ENCODE measurements at regions not wholly inside any gene's neighbourhood (a gene's known extent, or its start where the extent isn't known, plus 50 kb on each side); places are given as distances from the start of the nearest gene placed in this dataset.

DNA sequence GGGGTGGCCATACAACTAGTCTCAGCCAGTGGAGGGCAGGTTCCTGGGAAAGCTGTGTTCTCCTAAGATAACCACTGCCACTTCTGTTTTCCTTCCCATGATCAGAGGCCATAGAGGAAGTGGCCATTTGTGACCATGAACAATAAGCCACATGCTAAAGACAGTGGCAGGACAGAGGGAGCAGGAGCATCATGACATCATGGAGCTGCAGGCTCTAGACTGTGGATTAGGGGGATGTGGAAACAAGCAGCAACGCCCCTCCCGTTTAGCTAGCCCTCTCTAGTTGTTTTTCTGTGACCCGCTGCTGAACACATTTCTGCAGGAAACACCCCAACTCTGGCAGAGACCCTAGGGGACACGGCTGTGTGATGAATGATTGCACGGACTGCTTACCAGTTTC is 195.0 kb upstream of the NECTIN1 start:
- no peak for TF ChIP-seq CTCF (IDR thresholded peaks at IDR 0.05; ENCODE audit: low read depth, low read length, poor library complexity, severe bottlenecking)
- TF ChIP-seq EZH2phosphoT487 (IDR thresholded peaks at IDR 0.05; ENCODE audit: borderline replicate concordance, low read length): no peak
